Left kidney (tissue), 1 donor: ENCODE measurements at regions not wholly inside any gene's neighbourhood (a gene's known extent, or its start where the extent isn't known, plus 50 kb on each side); places are given as distances from the start of the nearest gene placed in this dataset.
"Not testable (repeated sequence)": the region's sequence is repeated elsewhere in the genome, so short reads cannot be mapped to it uniquely, and the experiment has no call there.

ENCODE experiments used
- DNase-seq: peaks from one replicate; pipeline ENCODE4 v3.0.0-alpha.2; 2013

DNA sequence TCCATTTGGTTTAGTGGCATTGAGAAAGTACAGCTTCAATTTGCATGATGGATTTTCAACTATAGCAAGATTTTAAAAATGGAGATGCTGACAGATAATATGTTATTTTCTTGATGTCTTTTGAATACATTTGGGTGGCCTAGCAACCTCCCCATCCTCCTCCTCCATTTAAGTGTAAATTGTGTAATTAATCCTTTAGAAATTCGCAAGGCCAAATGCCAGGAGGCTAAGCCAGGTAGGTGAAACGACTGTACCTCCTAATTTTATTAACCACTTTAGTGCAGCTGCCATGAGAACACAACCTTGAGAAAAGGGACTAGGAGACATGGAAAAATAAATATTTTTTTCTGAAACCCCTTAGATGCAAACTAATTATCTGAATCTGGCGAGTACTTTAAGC is 248.8 kb downstream of the MRPS30 start:
- DNase-seq = no peak

- no peak for DNase-seq
Measured at GRCh38 chr5:45060724-45061123, 252.0 kb downstream of the MRPS30 start.

- DNase-seq = no peak
Measured at GRCh38 chr5:45062044-45062443, 253.3 kb downstream of the MRPS30 start.

GRCh38 chr5:45081082-45081481 is 272.3 kb downstream of the MRPS30 start:
- no peak for DNase-seq

GRCh38 chr5:45089870-45090269 is 281.1 kb downstream of the MRPS30 start:
- DNase-seq = no peak

- DNase-seq = no peak
Measured at GRCh38 chr5:45093377-45093776, 284.6 kb downstream of the MRPS30 start.

- DNase-seq = no peak
Measured at GRCh38 chr5:45094876-45095440, 286.2 kb downstream of the MRPS30 start.

GRCh38 chr5:45098483-45098882 is 289.7 kb downstream of the MRPS30 start:
- no peak for DNase-seq

- no peak for DNase-seq
Measured at GRCh38 chr5:45101146-45101545, 292.4 kb downstream of the MRPS30 start.

- no peak for DNase-seq
Measured at GRCh38 chr5:45105491-45105994, 296.8 kb downstream of the MRPS30 start.

DNA sequence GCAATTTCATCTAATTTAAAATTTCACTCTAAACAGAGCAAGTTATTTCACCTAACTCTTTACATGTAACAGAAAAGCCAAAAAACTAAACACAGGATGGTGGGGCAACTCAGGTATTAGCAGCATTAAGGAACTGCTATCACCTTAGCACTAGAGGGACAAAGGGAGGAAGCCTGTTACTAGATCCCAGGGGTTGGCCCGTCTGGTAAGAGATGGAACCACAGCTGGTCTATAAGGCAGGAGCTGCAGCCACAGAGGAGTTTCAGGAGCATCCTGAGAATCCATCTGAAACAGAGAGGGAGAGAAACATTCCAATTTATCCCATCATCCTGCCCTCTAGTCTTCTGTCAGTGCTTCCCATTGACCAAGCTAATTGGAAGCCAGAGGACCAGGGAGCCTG is 300.3 kb downstream of the MRPS30 start:
- DNase-seq = no peak

DNA sequence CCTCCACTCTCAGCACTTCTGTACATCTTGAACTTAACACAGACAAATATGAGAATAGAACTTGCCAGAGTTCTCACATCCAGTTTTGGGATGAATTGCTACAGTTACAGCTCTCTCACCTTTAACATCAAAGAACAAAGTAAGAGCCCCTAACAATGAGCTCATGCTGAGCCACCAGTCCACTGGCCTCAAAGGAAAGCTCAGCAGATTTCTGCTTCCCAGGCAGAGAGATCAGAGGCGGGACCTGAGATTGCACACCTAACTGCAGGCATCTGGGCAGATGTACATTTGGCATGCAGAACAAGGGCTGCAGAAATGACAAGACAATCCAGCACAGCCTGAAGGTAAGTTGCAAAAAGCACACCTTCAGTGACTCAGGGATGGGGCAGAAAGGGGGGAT is 300.9 kb downstream of the MRPS30 start:
- DNase-seq = no peak

DNA sequence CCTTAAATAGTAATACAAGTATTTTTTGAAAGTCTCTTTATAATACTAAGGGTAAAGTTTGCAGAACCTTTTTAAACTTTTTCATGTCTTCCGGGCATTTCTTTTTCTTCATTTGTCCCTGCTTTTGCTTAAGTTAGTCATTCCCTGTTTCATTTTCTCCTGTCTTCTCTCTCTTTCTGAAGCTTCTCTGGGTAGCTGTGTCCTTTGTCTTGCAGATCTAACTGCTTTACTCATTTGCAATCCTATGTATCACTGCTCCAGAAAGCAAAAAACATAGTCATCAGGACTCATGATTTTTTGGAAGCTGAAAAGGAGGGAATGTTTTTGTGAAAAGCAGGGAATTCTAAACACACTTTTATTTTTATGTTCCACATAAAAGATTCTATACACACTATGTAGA is 301.7 kb downstream of the MRPS30 start:
- DNase-seq = no peak

DNA sequence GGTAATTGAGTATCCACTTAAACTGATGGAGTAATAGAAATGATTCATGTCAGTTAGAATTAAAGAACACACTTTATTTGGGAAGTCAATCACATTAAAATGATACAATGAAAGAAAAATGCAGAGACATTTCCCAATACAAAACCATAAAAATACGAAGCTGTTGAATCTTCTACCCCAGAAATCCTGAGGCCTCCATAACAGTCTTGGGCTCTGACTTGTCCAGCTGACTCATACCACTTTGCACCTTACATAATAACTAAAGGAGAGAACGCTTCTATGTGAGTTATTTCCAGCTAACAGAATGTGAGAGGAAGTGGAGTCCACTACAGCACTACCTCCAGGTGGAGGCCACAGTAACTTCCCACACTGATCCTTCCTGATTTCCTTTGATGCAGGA is 305.0 kb downstream of the MRPS30 start:
- DNase-seq = no peak

DNA sequence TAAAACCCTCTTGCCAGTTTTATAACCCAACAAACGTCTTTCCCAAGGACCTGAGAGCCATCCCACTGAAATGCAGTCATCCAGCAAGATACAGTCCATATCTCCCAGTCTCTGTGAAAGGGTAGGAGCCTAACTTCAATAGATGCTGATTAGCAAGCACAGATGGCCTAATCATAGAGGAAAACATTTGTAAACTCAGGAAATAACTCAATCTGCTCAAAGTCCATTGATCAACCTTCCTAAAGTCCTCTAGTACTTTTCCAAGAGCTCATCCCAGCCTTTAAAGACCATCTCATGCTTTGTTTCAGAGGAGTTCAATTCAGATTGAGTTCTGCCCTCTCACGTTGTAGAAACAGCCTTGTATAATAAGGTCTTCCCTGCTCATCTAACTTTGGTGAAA is 324.2 kb downstream of the MRPS30 start:
- DNase-seq = no peak

GRCh38 chr5:45162974-45163373 is 354.2 kb downstream of the MRPS30 start:
- DNase-seq = peak; percentile 2

- DNase-seq = no peak
Measured at GRCh38 chr5:45171563-45171962, 362.8 kb downstream of the MRPS30 start.

- not testable (repeated sequence) for DNase-seq
Measured at GRCh38 chr5:45172634-45173033, 363.9 kb downstream of the MRPS30 start.

DNA sequence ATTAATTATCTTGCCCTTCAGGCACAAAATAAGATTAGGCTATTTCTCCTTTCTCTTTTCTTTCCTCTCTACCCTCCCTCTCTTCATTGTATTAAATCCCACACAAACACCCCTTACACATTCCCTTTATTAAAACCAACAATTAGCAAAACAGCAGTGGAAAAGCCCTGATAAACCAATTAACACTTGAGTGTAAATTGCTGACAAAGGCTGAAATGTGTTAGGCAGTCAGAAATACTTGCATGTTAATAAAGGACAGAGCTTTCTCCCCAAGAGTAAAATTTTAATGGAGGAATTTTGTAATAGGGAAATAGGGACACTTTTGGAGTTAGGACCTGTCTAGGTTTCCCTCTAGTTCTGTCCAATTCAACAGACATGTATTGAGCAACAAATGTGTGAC is 370.9 kb downstream of the MRPS30 start:
- no peak for DNase-seq

- DNase-seq = no peak
Measured at GRCh38 chr5:45189042-45189441, 380.3 kb downstream of the MRPS30 start.

DNA sequence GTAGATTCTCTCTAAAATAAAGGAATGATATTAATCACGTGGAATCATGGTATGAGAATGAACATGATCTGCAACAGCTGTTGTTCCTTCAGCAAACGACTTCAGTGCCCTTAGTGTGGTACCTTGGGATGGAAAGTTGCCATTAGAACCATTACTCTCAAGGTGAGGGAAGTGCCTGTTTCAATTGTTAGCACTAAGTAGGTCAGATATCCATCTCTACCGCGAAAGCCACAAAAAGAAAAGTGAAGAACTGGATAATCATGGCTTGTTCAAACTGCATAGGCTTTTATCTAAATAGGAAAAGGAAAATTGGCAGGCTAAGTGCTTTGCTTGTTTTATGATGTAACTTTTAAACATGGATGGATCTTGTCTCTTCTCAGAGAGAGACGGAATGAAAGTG is 380.7 kb downstream of the MRPS30 start:
- no peak for DNase-seq

DNA sequence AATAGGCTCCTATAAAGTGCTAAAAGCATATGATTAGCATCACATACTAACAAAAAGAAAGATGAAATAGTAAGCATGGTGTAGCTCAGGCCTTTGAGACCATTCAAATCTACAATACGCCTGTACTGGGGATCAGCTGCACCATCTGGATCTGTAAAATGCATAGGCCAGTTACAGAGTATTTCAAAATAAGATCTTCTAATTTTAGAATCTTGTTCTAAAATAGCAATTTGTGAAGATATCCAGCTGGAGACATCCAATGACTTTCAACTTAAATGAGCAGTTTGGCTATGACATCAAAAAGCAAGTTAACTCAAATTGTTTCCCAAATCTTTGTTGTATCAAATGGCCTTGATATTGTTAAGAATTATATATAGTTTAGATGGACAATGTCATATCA is 386.3 kb downstream of the MRPS30 start:
- DNase-seq = no peak
